ENCODE measurements at regions not wholly inside any gene's neighbourhood (a gene's known extent, or its start where the extent isn't known, plus 50 kb on each side); places are given as distances from the start of the nearest gene placed in this dataset.

DNA sequence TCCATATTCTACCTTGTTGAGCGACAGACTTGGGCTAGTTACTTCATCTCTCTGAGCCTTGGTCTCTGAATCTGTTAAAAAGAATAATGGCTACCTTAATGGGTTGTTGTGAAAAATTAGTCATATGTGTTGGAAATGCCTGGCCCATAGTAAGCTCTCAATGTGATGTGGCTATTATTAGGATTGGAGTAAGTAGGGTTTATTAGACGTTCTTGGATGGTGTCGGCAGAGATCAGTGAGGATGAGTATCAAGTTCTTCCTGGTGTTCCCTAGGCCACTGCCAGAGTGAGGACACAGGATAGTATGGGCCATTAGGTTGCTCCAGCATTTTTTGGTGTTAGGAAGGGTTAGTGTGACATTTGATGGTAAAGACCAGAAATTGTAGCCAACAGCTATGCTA lies 121.1 kb upstream of the DUSP10 start:
- TF ChIP-seq NFE2L1 (CRISPR knock-in tag; IDR thresholded peaks at IDR 0.05): no peak
- TF ChIP-seq, protein P1, sequence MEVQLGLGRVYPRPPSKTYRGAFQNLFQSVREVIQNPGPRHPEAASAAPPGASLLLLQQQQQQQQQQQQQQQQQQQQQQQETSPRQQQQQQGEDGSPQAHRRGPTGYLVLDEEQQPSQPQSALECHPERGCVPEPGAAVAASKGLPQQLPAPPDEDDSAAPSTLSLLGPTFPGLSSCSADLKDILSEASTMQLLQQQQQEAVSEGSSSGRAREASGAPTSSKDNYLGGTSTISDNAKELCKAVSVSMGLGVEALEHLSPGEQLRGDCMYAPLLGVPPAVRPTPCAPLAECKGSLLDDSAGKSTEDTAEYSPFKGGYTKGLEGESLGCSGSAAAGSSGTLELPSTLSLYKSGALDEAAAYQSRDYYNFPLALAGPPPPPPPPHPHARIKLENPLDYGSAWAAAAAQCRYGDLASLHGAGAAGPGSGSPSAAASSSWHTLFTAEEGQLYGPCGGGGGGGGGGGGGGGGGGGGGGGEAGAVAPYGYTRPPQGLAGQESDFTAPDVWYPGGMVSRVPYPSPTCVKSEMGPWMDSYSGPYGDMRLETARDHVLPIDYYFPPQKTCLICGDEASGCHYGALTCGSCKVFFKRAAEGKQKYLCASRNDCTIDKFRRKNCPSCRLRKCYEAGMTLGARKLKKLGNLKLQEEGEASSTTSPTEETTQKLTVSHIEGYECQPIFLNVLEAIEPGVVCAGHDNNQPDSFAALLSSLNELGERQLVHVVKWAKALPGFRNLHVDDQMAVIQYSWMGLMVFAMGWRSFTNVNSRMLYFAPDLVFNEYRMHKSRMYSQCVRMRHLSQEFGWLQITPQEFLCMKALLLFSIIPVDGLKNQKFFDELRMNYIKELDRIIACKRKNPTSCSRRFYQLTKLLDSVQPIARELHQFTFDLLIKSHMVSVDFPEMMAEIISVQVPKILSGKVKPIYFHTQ (CRISPR knock-in tag; IDR thresholded peaks at IDR 0.05): no peak
- TF ChIP-seq JUN (CRISPR knock-in tag; IDR thresholded peaks at IDR 0.05): no peak
- TF ChIP-seq MLX (CRISPR knock-in tag; IDR thresholded peaks at IDR 0.05): no peak
- TF ChIP-seq, protein P2, sequence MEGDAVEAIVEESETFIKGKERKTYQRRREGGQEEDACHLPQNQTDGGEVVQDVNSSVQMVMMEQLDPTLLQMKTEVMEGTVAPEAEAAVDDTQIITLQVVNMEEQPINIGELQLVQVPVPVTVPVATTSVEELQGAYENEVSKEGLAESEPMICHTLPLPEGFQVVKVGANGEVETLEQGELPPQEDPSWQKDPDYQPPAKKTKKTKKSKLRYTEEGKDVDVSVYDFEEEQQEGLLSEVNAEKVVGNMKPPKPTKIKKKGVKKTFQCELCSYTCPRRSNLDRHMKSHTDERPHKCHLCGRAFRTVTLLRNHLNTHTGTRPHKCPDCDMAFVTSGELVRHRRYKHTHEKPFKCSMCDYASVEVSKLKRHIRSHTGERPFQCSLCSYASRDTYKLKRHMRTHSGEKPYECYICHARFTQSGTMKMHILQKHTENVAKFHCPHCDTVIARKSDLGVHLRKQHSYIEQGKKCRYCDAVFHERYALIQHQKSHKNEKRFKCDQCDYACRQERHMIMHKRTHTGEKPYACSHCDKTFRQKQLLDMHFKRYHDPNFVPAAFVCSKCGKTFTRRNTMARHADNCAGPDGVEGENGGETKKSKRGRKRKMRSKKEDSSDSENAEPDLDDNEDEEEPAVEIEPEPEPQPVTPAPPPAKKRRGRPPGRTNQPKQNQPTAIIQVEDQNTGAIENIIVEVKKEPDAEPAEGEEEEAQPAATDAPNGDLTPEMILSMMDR (IDR thresholded peaks at IDR 0.05): no peak
- TF ChIP-seq MAX (CRISPR knock-in tag; IDR thresholded peaks at IDR 0.05): no peak
- no peak for TF ChIP-seq ZNF416 (CRISPR knock-in tag; IDR thresholded peaks at IDR 0.05)
- TF ChIP-seq, protein P3, sequence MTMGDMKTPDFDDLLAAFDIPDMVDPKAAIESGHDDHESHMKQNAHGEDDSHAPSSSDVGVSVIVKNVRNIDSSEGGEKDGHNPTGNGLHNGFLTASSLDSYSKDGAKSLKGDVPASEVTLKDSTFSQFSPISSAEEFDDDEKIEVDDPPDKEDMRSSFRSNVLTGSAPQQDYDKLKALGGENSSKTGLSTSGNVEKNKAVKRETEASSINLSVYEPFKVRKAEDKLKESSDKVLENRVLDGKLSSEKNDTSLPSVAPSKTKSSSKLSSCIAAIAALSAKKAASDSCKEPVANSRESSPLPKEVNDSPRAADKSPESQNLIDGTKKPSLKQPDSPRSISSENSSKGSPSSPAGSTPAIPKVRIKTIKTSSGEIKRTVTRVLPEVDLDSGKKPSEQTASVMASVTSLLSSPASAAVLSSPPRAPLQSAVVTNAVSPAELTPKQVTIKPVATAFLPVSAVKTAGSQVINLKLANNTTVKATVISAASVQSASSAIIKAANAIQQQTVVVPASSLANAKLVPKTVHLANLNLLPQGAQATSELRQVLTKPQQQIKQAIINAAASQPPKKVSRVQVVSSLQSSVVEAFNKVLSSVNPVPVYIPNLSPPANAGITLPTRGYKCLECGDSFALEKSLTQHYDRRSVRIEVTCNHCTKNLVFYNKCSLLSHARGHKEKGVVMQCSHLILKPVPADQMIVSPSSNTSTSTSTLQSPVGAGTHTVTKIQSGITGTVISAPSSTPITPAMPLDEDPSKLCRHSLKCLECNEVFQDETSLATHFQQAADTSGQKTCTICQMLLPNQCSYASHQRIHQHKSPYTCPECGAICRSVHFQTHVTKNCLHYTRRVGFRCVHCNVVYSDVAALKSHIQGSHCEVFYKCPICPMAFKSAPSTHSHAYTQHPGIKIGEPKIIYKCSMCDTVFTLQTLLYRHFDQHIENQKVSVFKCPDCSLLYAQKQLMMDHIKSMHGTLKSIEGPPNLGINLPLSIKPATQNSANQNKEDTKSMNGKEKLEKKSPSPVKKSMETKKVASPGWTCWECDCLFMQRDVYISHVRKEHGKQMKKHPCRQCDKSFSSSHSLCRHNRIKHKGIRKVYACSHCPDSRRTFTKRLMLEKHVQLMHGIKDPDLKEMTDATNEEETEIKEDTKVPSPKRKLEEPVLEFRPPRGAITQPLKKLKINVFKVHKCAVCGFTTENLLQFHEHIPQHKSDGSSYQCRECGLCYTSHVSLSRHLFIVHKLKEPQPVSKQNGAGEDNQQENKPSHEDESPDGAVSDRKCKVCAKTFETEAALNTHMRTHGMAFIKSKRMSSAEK (CRISPR knock-in tag; IDR thresholded peaks at IDR 0.05; ENCODE audit: borderline replicate concordance): no peak
- TF ChIP-seq IRF1 (CRISPR knock-in tag; IDR thresholded peaks at IDR 0.05): no peak
- TF ChIP-seq CREM (CRISPR knock-in tag; IDR thresholded peaks at IDR 0.05): no peak
- TF ChIP-seq, protein P4, sequence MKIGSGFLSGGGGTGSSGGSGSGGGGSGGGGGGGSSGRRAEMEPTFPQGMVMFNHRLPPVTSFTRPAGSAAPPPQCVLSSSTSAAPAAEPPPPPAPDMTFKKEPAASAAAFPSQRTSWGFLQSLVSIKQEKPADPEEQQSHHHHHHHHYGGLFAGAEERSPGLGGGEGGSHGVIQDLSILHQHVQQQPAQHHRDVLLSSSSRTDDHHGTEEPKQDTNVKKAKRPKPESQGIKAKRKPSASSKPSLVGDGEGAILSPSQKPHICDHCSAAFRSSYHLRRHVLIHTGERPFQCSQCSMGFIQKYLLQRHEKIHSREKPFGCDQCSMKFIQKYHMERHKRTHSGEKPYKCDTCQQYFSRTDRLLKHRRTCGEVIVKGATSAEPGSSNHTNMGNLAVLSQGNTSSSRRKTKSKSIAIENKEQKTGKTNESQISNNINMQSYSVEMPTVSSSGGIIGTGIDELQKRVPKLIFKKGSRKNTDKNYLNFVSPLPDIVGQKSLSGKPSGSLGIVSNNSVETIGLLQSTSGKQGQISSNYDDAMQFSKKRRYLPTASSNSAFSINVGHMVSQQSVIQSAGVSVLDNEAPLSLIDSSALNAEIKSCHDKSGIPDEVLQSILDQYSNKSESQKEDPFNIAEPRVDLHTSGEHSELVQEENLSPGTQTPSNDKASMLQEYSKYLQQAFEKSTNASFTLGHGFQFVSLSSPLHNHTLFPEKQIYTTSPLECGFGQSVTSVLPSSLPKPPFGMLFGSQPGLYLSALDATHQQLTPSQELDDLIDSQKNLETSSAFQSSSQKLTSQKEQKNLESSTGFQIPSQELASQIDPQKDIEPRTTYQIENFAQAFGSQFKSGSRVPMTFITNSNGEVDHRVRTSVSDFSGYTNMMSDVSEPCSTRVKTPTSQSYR (CRISPR knock-in tag; IDR thresholded peaks at IDR 0.05): no peak
- no peak for TF ChIP-seq USF2 (CRISPR knock-in tag; IDR thresholded peaks at IDR 0.05)

Data from WTC11 (cell line).